Kidney (tissue), 13 donors: ENCODE measurements at regions not wholly inside any gene's neighbourhood (a gene's known extent, or its start where the extent isn't known, plus 50 kb on each side); places are given as distances from the start of the nearest gene placed in this dataset.

Experiments
- DNase-seq, 5 donors: peaks; one replicate each; pipeline ENCODE4 v3.0.0-alpha.2; 2013 to 2020
- FAIRE-seq: peaks from 2 replicates; lab custom pipeline; 2012; peaks lifted over from hg19 to GRCh38; lab: Jason Lieb, UNC
- H3K27ac ChIP-seq, 2 donors: one replicate each; pipeline ENCODE4 v1.7.0; 2013; ENCODE audit warnings: low read depth in 2 of 2, low read length in 2 of 2, inconsistent platforms in 1 of 2
- H3K27me3 ChIP-seq: one replicate; pipeline ENCODE4 v1.7.1; 2013; ENCODE audit warnings: low read length, inconsistent platforms; ENCODE audit not compliant: control insufficient read depth, insufficient read depth
- H3K36me3 ChIP-seq, 3 donors: one replicate each; pipeline versions ENCODE4 v1.7.0 to v1.7.1; 2013; ENCODE audit warnings: low read length in 3 of 3, control low read depth in 1 of 3, inconsistent platforms in 1 of 3; ENCODE audit not compliant: insufficient read depth in 3 of 3, control insufficient read depth in 2 of 3
- H3K4me1 ChIP-seq, 3 donors: one replicate each; pipeline versions ENCODE4 v1.7.0 to v1.7.1; 2013; ENCODE audit warnings: low read length in 3 of 3, inconsistent platforms in 1 of 3, low read depth in 1 of 3; ENCODE audit not compliant: control insufficient read depth in 2 of 3, insufficient read depth in 2 of 3
- H3K4me3 ChIP-seq, 3 donors: one replicate each; pipeline versions ENCODE4 v1.7.0 to v1.8.1; 2013; ENCODE audit warnings: low read length in 3 of 3, control low read depth in 1 of 3, inconsistent platforms in 1 of 3
- H3K9ac ChIP-seq, 3 donors: one replicate each; pipeline versions ENCODE4 v1.7.0 to v1.7.1; 2013; ENCODE audit warnings: low read length in 3 of 3, control low read depth in 1 of 3, inconsistent platforms in 1 of 3
- H3K9me3 ChIP-seq, 3 donors: one replicate each; pipeline versions ENCODE4 v1.7.0 to v1.7.1; 2013; ENCODE audit warnings: low read length in 3 of 3, control low read depth in 1 of 3, inconsistent platforms in 1 of 3; ENCODE audit not compliant: control insufficient read depth in 2 of 3, insufficient read depth in 1 of 3
- intact Hi-C: fragments of 100-400 bp; cut with DNase I; formaldehyde crosslinking; loops from one replicate; pipeline ENCODE4 v1.11.1; 2022
- TF ChIP-seq, protein P1 (sequence below): IDR thresholded peaks from 3 replicates; pipeline ENCODE4 v1.5.1; 2012; ENCODE audit warnings: mild to moderate bottlenecking, moderate library complexity, borderline replicate concordance; ENCODE audit not compliant: insufficient read depth; ENCODE audit errors: extremely low read depth
- donor health status: control.
- donor health status: control.
- donor health status: control.
- donor health status: control.
- donor health status: control.
- donor health status: DM: yes; HTN: yes; CAD: no.
- donor health status: Normal renal cell carcinoma (clear cell type).

DNA sequence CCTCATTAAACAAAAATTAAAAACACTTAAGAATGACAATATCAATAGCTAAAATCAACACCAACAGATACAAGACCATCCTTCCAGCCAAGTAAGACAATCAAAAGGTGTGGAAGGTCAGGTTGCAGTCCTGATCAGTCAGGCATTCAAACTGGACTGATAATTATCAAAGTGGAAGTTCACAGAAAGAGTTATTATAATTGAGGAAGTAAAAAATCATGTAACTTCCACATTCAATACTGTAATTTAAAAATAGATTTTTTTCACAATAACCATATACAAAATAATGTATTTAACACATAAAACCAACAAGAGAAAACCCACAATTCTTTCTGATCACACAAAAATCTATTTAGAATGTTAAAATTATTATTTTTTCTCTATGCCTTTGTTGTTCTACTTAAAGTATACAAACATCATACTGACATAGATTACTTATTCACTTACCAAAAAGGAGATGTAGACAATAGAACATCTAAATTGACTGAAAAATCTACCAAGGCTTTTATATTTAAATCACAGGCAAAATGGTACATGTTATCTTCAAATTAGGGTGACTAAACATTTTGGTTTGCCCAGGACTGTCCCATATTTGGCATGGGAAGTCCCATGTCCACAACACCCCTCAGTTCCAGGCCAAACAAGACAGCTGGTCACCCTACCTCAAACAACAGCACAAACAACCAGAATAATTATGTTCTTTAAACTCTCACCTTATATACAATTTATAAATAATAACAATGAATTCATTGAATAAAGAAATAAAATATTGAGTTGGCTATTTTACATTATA lies 142.5 kb upstream of the SLC24A2 start:
- Histone ChIP-seq H3K9me3 (no peaks in the 10 kb centered on the region), H3K36me3 (no peaks in the 10 kb centered on the region), H3K9ac (no peak overlapping the region), H3K27ac (no peak overlapping the region), H3K27me3 (peaks cover 4% of the 10 kb centered on the region), H3K4me1 (no peaks in the 10 kb centered on the region), H3K4me3 (no peak overlapping the region)
- DNase-seq (no peak), FAIRE-seq (no peak)
- TF ChIP-seq, protein P1, sequence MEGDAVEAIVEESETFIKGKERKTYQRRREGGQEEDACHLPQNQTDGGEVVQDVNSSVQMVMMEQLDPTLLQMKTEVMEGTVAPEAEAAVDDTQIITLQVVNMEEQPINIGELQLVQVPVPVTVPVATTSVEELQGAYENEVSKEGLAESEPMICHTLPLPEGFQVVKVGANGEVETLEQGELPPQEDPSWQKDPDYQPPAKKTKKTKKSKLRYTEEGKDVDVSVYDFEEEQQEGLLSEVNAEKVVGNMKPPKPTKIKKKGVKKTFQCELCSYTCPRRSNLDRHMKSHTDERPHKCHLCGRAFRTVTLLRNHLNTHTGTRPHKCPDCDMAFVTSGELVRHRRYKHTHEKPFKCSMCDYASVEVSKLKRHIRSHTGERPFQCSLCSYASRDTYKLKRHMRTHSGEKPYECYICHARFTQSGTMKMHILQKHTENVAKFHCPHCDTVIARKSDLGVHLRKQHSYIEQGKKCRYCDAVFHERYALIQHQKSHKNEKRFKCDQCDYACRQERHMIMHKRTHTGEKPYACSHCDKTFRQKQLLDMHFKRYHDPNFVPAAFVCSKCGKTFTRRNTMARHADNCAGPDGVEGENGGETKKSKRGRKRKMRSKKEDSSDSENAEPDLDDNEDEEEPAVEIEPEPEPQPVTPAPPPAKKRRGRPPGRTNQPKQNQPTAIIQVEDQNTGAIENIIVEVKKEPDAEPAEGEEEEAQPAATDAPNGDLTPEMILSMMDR: no peak
- intact Hi-C loops: no loop called here

DNA sequence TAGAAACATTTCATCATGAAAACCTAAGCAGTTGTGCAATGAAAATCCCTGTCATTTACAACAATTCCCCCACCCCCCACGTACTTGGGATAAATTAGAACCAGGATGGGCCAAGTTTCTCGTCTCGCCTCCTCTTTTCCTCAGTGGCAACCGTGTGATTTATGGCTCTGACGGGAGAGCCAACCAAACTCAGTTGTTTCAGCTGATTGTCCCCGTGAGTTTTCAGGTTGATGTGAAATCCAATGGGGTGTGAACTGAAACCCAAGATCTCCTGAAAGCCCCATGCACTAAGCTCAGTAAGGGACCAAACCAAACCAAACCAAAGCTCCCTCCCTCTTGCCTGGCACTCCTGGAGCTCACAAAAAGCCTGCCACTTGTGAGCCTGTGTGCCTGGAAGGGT lies 138.7 kb upstream of the SLC24A2 start:
- H3K4me1 ChIP-seq: peaks cover 0 to 2% (median 0%) of the 10 kb centered on the region in 3 donors
- H3K36me3 ChIP-seq: no peaks in the 10 kb centered on the region
- no peak overlapping the region for H3K27ac ChIP-seq
- H3K27me3 ChIP-seq: no peaks in the 10 kb centered on the region
- TF ChIP-seq, protein P1: no peak
- no peaks in the 10 kb centered on the region for H3K9me3 ChIP-seq
- intact Hi-C loops: loop anchor here (10.0 kb wide), 2 partner anchors 1017 to 1177 kb away; no protein-coding TSS in a partner anchor
- FAIRE-seq (no peak), DNase-seq (peak in 3 of 5 donors; percentile 50 to 69 (median 66))
- no peak overlapping the region for H3K9ac ChIP-seq
- H3K4me3 ChIP-seq: no peak overlapping the region

DNA sequence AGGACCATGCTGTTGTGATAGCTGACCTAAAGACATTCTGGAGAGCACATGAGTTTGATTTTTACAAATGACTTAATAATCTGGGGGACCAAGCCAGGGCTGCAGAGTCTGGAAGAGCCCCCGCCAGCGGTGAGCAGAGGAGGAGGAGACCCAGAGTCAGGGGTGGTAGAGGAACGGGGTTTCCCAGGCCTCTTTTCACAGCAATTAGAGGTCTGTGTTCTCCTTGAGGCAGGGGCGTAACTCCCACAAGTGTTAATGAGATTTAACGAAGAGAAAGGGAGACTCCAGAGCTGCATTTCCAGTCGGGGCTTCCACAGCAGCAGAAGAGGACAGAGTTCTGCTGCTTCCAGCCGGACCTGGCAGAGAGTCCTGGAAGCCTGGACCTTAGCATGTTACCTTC lies 137.9 kb upstream of the SLC24A2 start:
- Histone ChIP-seq H3K9ac (no peak overlapping the region), H3K4me3 (no peak overlapping the region), H3K36me3 (no peaks in the 10 kb centered on the region), H3K4me1 (peaks cover 0 to 2% (median 0%) of the 10 kb centered on the region in 3 donors), H3K9me3 (no peaks in the 10 kb centered on the region), H3K27me3 (no peaks in the 10 kb centered on the region), H3K27ac (no peak overlapping the region)
- DNase-seq: no peak
- TF ChIP-seq, protein P1: no peak
- FAIRE-seq: no peak
- intact Hi-C loops: loop anchor here (10.0 kb wide), 2 partner anchors 1018 to 1178 kb away; no protein-coding TSS in a partner anchor
